MM.1S (cell line): ENCODE measurements at regions not wholly inside any gene's neighbourhood (a gene's known extent, or its start where the extent isn't known, plus 50 kb on each side); places are given as distances from the start of the nearest gene placed in this dataset.

ENCODE experiments used
- DNase-seq: peaks from one replicate; pipeline ENCODE4 v3.0.0-alpha.2; 2015
- H2AFZ ChIP-seq: fragments of 300-600 bp; sonication (generic); 2 replicates; pipeline ENCODE4 v1.6.0; 2016; ENCODE audit warnings: antibody characterized with exemption, low read length
- H3F3A ChIP-seq: fragments of 300-600 bp; sonication (generic); 2 replicates; pipeline ENCODE4 v1.6.1; 2016; ENCODE audit warnings: mild to moderate bottlenecking, antibody characterized with exemption, low read length, moderate library complexity, mixed read lengths; ENCODE audit not compliant: insufficient read depth
- H3K27ac ChIP-seq: fragments of 300-600 bp; sonication (generic); 2 replicates; pipeline ENCODE4 v1.5.1; 2016; ENCODE audit warnings: mild to moderate bottlenecking, low read length
- H3K27me3 ChIP-seq: fragments of 300-600 bp; sonication (generic); replicated peaks from 2 replicates; pipeline ENCODE4 v1.6.0; 2016; ENCODE audit warnings: low read length; ENCODE audit not compliant: insufficient read depth
- H3K36me3 ChIP-seq: fragments of 300-600 bp; sonication (generic); replicated peaks from 2 replicates; pipeline ENCODE4 v1.6.1; 2016; ENCODE audit warnings: mild to moderate bottlenecking, low read length, mixed read lengths; ENCODE audit not compliant: insufficient read depth
- H3K4me1 ChIP-seq: fragments of 300-600 bp; sonication (generic); 2 replicates; pipeline ENCODE4 v1.6.1; 2016; ENCODE audit warnings: low read length, mixed read lengths
- H3K4me2 ChIP-seq: fragments of 300-600 bp; sonication (generic); 2 replicates; pipeline ENCODE4 v1.6.0; 2016; ENCODE audit warnings: low read depth, low read length
- H3K4me3 ChIP-seq: fragments of 300-600 bp; sonication (generic); 2 replicates; pipeline ENCODE4 v1.5.1; 2016; ENCODE audit warnings: low read length, mixed read lengths
- H3K79me2 ChIP-seq: fragments of 300-600 bp; sonication (generic); 2 replicates; pipeline ENCODE4 v1.6.1; 2016; ENCODE audit warnings: mixed run types, low read length, mixed read lengths
- H3K9ac ChIP-seq: fragments of 300-600 bp; sonication (generic); 2 replicates; pipeline ENCODE4 v1.6.1; 2016; ENCODE audit warnings: low read length, mixed read lengths
- H3K9me2 ChIP-seq: fragments of 300-600 bp; sonication (generic); replicated peaks from 2 replicates; pipeline ENCODE4 v1.6.1; 2016; ENCODE audit warnings: mild to moderate bottlenecking, low read length, mixed read lengths; ENCODE audit not compliant: insufficient read depth
- H3K9me3 ChIP-seq: fragments of 300-600 bp; sonication (generic); replicated peaks from 2 replicates; pipeline ENCODE4 v1.6.1; 2016; ENCODE audit warnings: mild to moderate bottlenecking, low read length, mixed read lengths; ENCODE audit not compliant: insufficient read depth
- H4K20me1 ChIP-seq: fragments of 300-600 bp; sonication (generic); 2 replicates; pipeline ENCODE4 v1.6.1; 2016; ENCODE audit warnings: mild to moderate bottlenecking, low read length, moderate library complexity, mixed read lengths; ENCODE audit not compliant: insufficient read depth
- EZH2 ChIP-seq: fragments of 300-600 bp; sonication (generic); optimal IDR thresholded peaks from 2 replicates; pipeline ENCODE3; 2017; ENCODE audit warnings: low read depth, mild to moderate bottlenecking, antibody characterized with exemption, low read length, mixed read lengths
- EZH2phosphoT487 ChIP-seq: fragments of 300-600 bp; sonication (generic); IDR thresholded peaks from 2 replicates; pipeline ENCODE4 v1.6.1; 2018; ENCODE audit warnings: antibody characterized with exemption, low read length
- TF ChIP-seq, protein P1 (sequence below): fragments of 300-600 bp; sonication (generic); IDR thresholded peaks from 2 replicates; pipeline ENCODE4 v1.5.1; 2016; ENCODE audit warnings: antibody characterized with exemption, low read length, mixed read lengths

DNA sequence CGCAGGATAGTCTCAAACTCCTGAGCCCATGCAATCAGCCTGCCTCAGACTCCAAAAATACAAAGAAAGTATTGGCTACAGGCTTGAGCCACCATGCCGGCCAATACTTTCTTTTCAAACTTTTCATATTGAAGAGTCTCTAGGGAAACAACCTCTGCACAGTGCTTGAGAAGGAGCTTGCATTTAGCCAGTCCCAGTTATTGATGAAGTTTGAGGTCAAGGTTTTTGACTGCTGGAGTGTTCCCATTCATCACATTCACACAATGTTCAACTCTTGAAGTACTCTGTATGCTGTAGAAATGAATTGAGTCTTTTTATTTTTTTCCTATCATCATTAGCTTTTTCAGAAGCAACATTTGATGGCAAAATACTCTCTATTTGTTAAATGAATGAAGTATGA lies 355.8 kb upstream of the E2F7 start:
- no peaks in the 10 kb centered on the region for H3F3A ChIP-seq
- no peaks in the 10 kb centered on the region for H3K27me3 ChIP-seq
- no peak overlapping the region for H3K27ac ChIP-seq
- H3K4me3 ChIP-seq = no peak overlapping the region
- H3K36me3 ChIP-seq = no peaks in the 10 kb centered on the region
- H4K20me1 ChIP-seq = no peaks in the 10 kb centered on the region
- H3K9ac ChIP-seq = no peak overlapping the region
- DNase-seq = no peak
- no peaks in the 10 kb centered on the region for H3K79me2 ChIP-seq
- no peak overlapping the region for H2AFZ ChIP-seq
- no peak for TF ChIP-seq EZH2
- TF ChIP-seq EZH2phosphoT487 = no peak
- TF ChIP-seq, protein P1, sequence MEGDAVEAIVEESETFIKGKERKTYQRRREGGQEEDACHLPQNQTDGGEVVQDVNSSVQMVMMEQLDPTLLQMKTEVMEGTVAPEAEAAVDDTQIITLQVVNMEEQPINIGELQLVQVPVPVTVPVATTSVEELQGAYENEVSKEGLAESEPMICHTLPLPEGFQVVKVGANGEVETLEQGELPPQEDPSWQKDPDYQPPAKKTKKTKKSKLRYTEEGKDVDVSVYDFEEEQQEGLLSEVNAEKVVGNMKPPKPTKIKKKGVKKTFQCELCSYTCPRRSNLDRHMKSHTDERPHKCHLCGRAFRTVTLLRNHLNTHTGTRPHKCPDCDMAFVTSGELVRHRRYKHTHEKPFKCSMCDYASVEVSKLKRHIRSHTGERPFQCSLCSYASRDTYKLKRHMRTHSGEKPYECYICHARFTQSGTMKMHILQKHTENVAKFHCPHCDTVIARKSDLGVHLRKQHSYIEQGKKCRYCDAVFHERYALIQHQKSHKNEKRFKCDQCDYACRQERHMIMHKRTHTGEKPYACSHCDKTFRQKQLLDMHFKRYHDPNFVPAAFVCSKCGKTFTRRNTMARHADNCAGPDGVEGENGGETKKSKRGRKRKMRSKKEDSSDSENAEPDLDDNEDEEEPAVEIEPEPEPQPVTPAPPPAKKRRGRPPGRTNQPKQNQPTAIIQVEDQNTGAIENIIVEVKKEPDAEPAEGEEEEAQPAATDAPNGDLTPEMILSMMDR = no peak
- H3K9me2 ChIP-seq = no peaks in the 10 kb centered on the region
- H3K9me3 ChIP-seq = no peaks in the 10 kb centered on the region
- no peak overlapping the region for H3K4me2 ChIP-seq
- H3K4me1 ChIP-seq = no peaks in the 10 kb centered on the region

DNA sequence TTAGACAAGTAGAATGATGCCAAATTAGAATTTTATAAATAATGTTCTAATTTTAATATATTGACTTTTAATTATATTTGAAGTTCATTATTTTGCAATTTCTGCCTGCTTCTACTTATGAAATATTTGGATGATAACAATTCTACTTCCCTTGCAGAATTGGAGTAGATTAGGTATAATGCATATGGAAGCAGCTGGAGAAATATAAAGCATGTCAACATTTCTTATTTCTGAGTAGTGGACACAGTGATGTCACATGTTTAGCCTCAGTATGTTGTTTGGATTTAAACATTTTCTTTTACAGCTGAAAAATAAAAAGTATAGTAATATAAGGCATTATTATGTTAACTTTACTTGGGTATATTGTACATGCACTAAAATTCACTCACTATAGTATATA lies 344.2 kb upstream of the E2F7 start:
- H3K4me2 ChIP-seq = no peak overlapping the region
- H3K4me3 ChIP-seq = no peak overlapping the region
- no peak for DNase-seq
- H3K9me3 ChIP-seq = no peaks in the 10 kb centered on the region
- H2AFZ ChIP-seq = no peak overlapping the region
- no peaks in the 10 kb centered on the region for H3F3A ChIP-seq
- no peaks in the 10 kb centered on the region for H3K9me2 ChIP-seq
- no peaks in the 10 kb centered on the region for H4K20me1 ChIP-seq
- H3K27me3 ChIP-seq = no peaks in the 10 kb centered on the region
- no peaks in the 10 kb centered on the region for H3K36me3 ChIP-seq
- TF ChIP-seq, protein P1 = no peak
- no peak for TF ChIP-seq EZH2
- TF ChIP-seq EZH2phosphoT487 = no peak
- no peaks in the 10 kb centered on the region for H3K4me1 ChIP-seq
- H3K9ac ChIP-seq = no peak overlapping the region
- H3K27ac ChIP-seq = no peak overlapping the region
- H3K79me2 ChIP-seq = no peaks in the 10 kb centered on the region

DNA sequence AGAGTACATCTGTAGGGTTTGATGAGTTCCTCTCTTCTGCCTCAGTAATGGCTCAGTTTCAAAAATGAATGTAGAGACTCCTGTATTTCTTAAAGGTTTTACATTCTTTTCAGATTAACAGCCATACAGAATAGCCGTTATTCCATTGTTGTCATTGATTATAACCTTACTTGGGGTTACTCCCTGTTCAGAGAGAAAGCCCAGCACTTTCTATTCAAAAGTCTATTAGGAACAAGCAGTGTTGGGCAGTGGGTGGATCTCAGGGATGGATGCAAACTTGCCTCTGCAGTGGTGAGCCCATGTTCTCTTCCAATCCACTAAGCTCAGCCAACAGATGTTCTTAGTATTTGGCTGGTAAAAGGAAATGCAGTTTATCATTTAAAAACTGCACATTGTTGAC lies 342.6 kb upstream of the E2F7 start:
- H3K36me3 ChIP-seq = no peaks in the 10 kb centered on the region
- DNase-seq = no peak
- no peaks in the 10 kb centered on the region for H3K79me2 ChIP-seq
- no peak overlapping the region for H3K9ac ChIP-seq
- H4K20me1 ChIP-seq = no peaks in the 10 kb centered on the region
- no peak overlapping the region for H3K27ac ChIP-seq
- H3K9me2 ChIP-seq = no peaks in the 10 kb centered on the region
- no peak overlapping the region for H3K4me3 ChIP-seq
- no peaks in the 10 kb centered on the region for H3K4me1 ChIP-seq
- no peaks in the 10 kb centered on the region for H3F3A ChIP-seq
- no peaks in the 10 kb centered on the region for H3K27me3 ChIP-seq
- H2AFZ ChIP-seq = no peak overlapping the region
- H3K4me2 ChIP-seq = no peak overlapping the region
- no peaks in the 10 kb centered on the region for H3K9me3 ChIP-seq
- TF ChIP-seq, protein P1 = no peak
- TF ChIP-seq EZH2phosphoT487 = no peak
- TF ChIP-seq EZH2 = no peak
